HT1080 (cell line): ENCODE measurements at regions not wholly inside any gene's neighbourhood (a gene's known extent, or its start where the extent isn't known, plus 50 kb on each side); places are given as distances from the start of the nearest gene placed in this dataset.
A peak's percentile ranks its signal among the peaks of the same experiment; 100 is the strongest.

Source experiments
- DNase-seq: peaks from one replicate; pipeline ENCODE4 v3.0.0-alpha.2; 2015; ENCODE audit warnings: low read depth

GRCh38 chr5:103463261-103463660, 99.3 kb downstream of the NUDT12 start:
- no peak for DNase-seq

- peak; percentile 94 for DNase-seq
Observed at GRCh38 chr5:103461243-103461642, 101.3 kb downstream of the NUDT12 start.

- DNase-seq: no peak
Observed at GRCh38 chr5:103458497-103459040, 104.0 kb downstream of the NUDT12 start.

- peak; percentile 37 for DNase-seq
Observed at GRCh38 chr5:103456476-103456875, 106.1 kb downstream of the NUDT12 start.

GRCh38 chr5:103455796-103456195, 106.8 kb downstream of the NUDT12 start:
- no peak for DNase-seq

GRCh38 chr5:103454770-103455169, 107.8 kb downstream of the NUDT12 start:
- DNase-seq: no peak

GRCh38 chr5:103452666-103453065, 109.9 kb downstream of the NUDT12 start:
- DNase-seq: peak; percentile 63

- no peak for DNase-seq
Observed at GRCh38 chr5:103452089-103452488, 110.5 kb downstream of the NUDT12 start.

- DNase-seq: no peak
Observed at GRCh38 chr5:103451261-103451660, 111.3 kb downstream of the NUDT12 start.

- DNase-seq: peak; percentile 87
Observed at GRCh38 chr5:103450333-103451061, 112.1 kb downstream of the NUDT12 start.

- peak; percentile 63 for DNase-seq
Observed at GRCh38 chr5:103446813-103447212, 115.8 kb downstream of the NUDT12 start.

- no peak for DNase-seq
Observed at GRCh38 chr5:103445426-103446035, 117.1 kb downstream of the NUDT12 start.

GRCh38 chr5:103444333-103445038, 118.1 kb downstream of the NUDT12 start:
- DNase-seq: no peak

- no peak for DNase-seq
Observed at GRCh38 chr5:103442750-103443149, 119.8 kb downstream of the NUDT12 start.

GRCh38 chr5:103441523-103441922, 121.1 kb downstream of the NUDT12 start:
- DNase-seq: no peak

GRCh38 chr5:103439007-103439406, 123.6 kb downstream of the NUDT12 start:
- DNase-seq: no peak

- no peak for DNase-seq
Observed at GRCh38 chr5:103436656-103437055, 125.9 kb downstream of the NUDT12 start.

GRCh38 chr5:103436112-103436511, 126.5 kb downstream of the NUDT12 start:
- DNase-seq: no peak

- no peak for DNase-seq
Observed at GRCh38 chr5:103435136-103435889, 127.3 kb downstream of the NUDT12 start.

GRCh38 chr5:103434057-103434456, 128.5 kb downstream of the NUDT12 start:
- no peak for DNase-seq

GRCh38 chr5:103433211-103433610, 129.4 kb downstream of the NUDT12 start:
- peak; percentile 71 for DNase-seq
